GM18909 (cell line): ENCODE measurements at regions not wholly inside any gene's neighbourhood (a gene's known extent, or its start where the extent isn't known, plus 50 kb on each side); places are given as distances from the start of the nearest gene placed in this dataset.

ENCODE experiments used
- ATAC-seq: cut with Tn5 transposase; IDR thresholded peaks from one replicate; pipeline ENCODE4 v1.9.1; 2021; ENCODE audit warnings: mild to moderate bottlenecking; ENCODE audit not compliant: unreplicated experiment, poor library complexity

GRCh38 chrX:110600745-110601310 is 194.8 kb downstream of the CHRDL1 start:
- no peak for ATAC-seq

- ATAC-seq: no peak
These were observed 181.0 kb downstream of the CHRDL1 start for GRCh38 chrX:110614596-110614995.
